Choroid plexus epithelial cell (primary cell): ENCODE measurements at regions not wholly inside any gene's neighbourhood (a gene's known extent, or its start where the extent isn't known, plus 50 kb on each side); places are given as distances from the start of the nearest gene placed in this dataset.

Experiments used
- DNase-seq: peaks from one replicate; pipeline ENCODE4 v3.0.0-alpha.2; 2010; ENCODE audit warnings: low read depth
- H3K4me3 ChIP-seq: 2 replicates; pipeline ENCODE4 v1.5.1; 2011; ENCODE audit warnings: low read depth, mild to moderate bottlenecking, control low read depth, low read length, moderate library complexity
- CTCF ChIP-seq: conservative IDR thresholded peaks from 2 replicates; pipeline ENCODE4 v1.5.1; 2011; ENCODE audit warnings: low read depth, mild to moderate bottlenecking, control low read depth, inconsistent platforms, low read length, moderate library complexity

- no peak for DNase-seq
- H3K4me3 ChIP-seq, result no peak overlapping the region
- no peak for TF ChIP-seq CTCF
These were observed 173.8 kb upstream of the GHITM start for GRCh38 chr10:83965473-83965872.

- no peak for TF ChIP-seq CTCF
- DNase-seq, result no peak
- H3K4me3 ChIP-seq, result no peak overlapping the region
These were observed 171.3 kb upstream of the GHITM start for GRCh38 chr10:83968052-83968451.

- no peak for DNase-seq
- H3K4me3 ChIP-seq, result no peak overlapping the region
- TF ChIP-seq CTCF, result no peak
These were observed 160.5 kb upstream of the GHITM start for GRCh38 chr10:83978681-83979383.

- TF ChIP-seq CTCF, result no peak
- no peak for DNase-seq
- no peak overlapping the region for H3K4me3 ChIP-seq
These were observed 156.5 kb upstream of the GHITM start for GRCh38 chr10:83982812-83983211.

GRCh38 chr10:83983578-83984255, 155.6 kb upstream of the GHITM start:
- peak; percentile 18 for DNase-seq
- TF ChIP-seq CTCF, result no peak

GRCh38 chr10:83984256-83984640, 155.1 kb upstream of the GHITM start:
- no peak for TF ChIP-seq CTCF
- no peak overlapping the region for H3K4me3 ChIP-seq

More at GRCh38 chr10:83983578-83984255, 155.6 kb upstream of the GHITM start:
- no peak overlapping the region for H3K4me3 ChIP-seq

GRCh38 chr10:83986800-83987199, 152.5 kb upstream of the GHITM start:
- H3K4me3 ChIP-seq, result no peak overlapping the region
- TF ChIP-seq CTCF, result no peak
- DNase-seq, result no peak

More at GRCh38 chr10:83984256-83984640, 155.1 kb upstream of the GHITM start:
- no peak for DNase-seq
